ENCODE measurements at regions not wholly inside any gene's neighbourhood (a gene's known extent, or its start where the extent isn't known, plus 50 kb on each side); places are given as distances from the start of the nearest gene placed in this dataset.

GRCh38 chr9:129278391-129279237, 100.6 kb upstream of the IER5L start:
- no peak overlapping the region for H3K4me2 ChIP-seq

GRCh38 chr9:129276486-129277230, 98.6 kb upstream of the IER5L start:
- H3K27ac ChIP-seq: no peak overlapping the region
- no peaks in the 10 kb centered on the region for H3K79me2 ChIP-seq (ENCODE audit: insufficient read depth, low read depth)
- TF ChIP-seq CTCF (conservative IDR thresholded peaks at IDR 0.05; ENCODE audit: low read depth, low read length): no peak
- H3K36me3 ChIP-seq (ENCODE audit: insufficient read depth): no peaks in the 10 kb centered on the region
- no peaks in the 10 kb centered on the region for H3K27me3 ChIP-seq (ENCODE audit: insufficient read depth, low read depth)
- no peak overlapping the region for H3K9ac ChIP-seq
- no peak overlapping the region for H3K4me3 ChIP-seq (IDR thresholded peaks at IDR 0.05; ENCODE audit: insufficient read depth, low read depth, low read length)
- no peak overlapping the region for H3K4me2 ChIP-seq
- peaks cover 19% of the 10 kb centered on the region for H3K4me1 ChIP-seq (ENCODE audit: low read depth, poor library complexity, severe bottlenecking)
- no peak overlapping the region for H2AFZ ChIP-seq (ENCODE audit: low read depth)
- H4K20me1 ChIP-seq (ENCODE audit: insufficient read depth): no peaks in the 10 kb centered on the region

More at GRCh38 chr9:129278391-129279237, 100.6 kb upstream of the IER5L start:
- no peak for TF ChIP-seq CTCF (conservative IDR thresholded peaks at IDR 0.05; ENCODE audit: low read depth, low read length)
- Histone ChIP-seq H3K27me3 (ENCODE audit: insufficient read depth, low read depth) (no peaks in the 10 kb centered on the region), H3K36me3 (ENCODE audit: insufficient read depth) (no peaks in the 10 kb centered on the region), H2AFZ (ENCODE audit: low read depth) (no peak overlapping the region), H3K4me1 (ENCODE audit: low read depth, poor library complexity, severe bottlenecking) (no peaks in the 10 kb centered on the region), H3K9ac (no peak overlapping the region), H3K79me2 (ENCODE audit: insufficient read depth, low read depth) (no peaks in the 10 kb centered on the region), H3K4me3 (IDR thresholded peaks at IDR 0.05; ENCODE audit: insufficient read depth, low read depth, low read length) (no peak overlapping the region), H3K27ac (no peak overlapping the region), H4K20me1 (ENCODE audit: insufficient read depth) (no peaks in the 10 kb centered on the region)

- no peak overlapping the region for H3K4me3 ChIP-seq (IDR thresholded peaks at IDR 0.05; ENCODE audit: insufficient read depth, low read depth, low read length)
- no peak overlapping the region for H3K4me2 ChIP-seq
- H3K27ac ChIP-seq: no peak overlapping the region
- no peaks in the 10 kb centered on the region for H3K27me3 ChIP-seq (ENCODE audit: insufficient read depth, low read depth)
- H3K36me3 ChIP-seq (ENCODE audit: insufficient read depth): no peaks in the 10 kb centered on the region
- no peak for TF ChIP-seq CTCF (conservative IDR thresholded peaks at IDR 0.05; ENCODE audit: low read depth, low read length)
- no peaks in the 10 kb centered on the region for H4K20me1 ChIP-seq (ENCODE audit: insufficient read depth)
- H3K79me2 ChIP-seq (ENCODE audit: insufficient read depth, low read depth): no peaks in the 10 kb centered on the region
- peaks cover 28% of the 10 kb centered on the region for H3K4me1 ChIP-seq (ENCODE audit: low read depth, poor library complexity, severe bottlenecking)
- no peak overlapping the region for H3K9ac ChIP-seq
- H2AFZ ChIP-seq (ENCODE audit: low read depth): no peak overlapping the region
Observed at GRCh38 chr9:129275626-129276247, 97.7 kb upstream of the IER5L start.

GRCh38 chr9:129273941-129274684, 96.1 kb upstream of the IER5L start:
- Histone ChIP-seq H3K27ac (no peak overlapping the region), H3K9ac (no peak overlapping the region), H4K20me1 (ENCODE audit: insufficient read depth) (no peaks in the 10 kb centered on the region), H3K27me3 (ENCODE audit: insufficient read depth, low read depth) (no peaks in the 10 kb centered on the region), H3K4me3 (IDR thresholded peaks at IDR 0.05; ENCODE audit: insufficient read depth, low read depth, low read length) (no peak overlapping the region), H3K4me2 (no peak overlapping the region), H2AFZ (ENCODE audit: low read depth) (no peak overlapping the region), H3K4me1 (ENCODE audit: low read depth, poor library complexity, severe bottlenecking) (peaks cover 43% of the 10 kb centered on the region), H3K36me3 (ENCODE audit: insufficient read depth) (no peaks in the 10 kb centered on the region), H3K79me2 (ENCODE audit: insufficient read depth, low read depth) (no peaks in the 10 kb centered on the region)
- no peak for TF ChIP-seq CTCF (conservative IDR thresholded peaks at IDR 0.05; ENCODE audit: low read depth, low read length)
